ENCODE measurements at regions not wholly inside any gene's neighbourhood (a gene's known extent, or its start where the extent isn't known, plus 50 kb on each side); places are given as distances from the start of the nearest gene placed in this dataset.

GRCh38 chr5:40386289-40386688 is 293.4 kb upstream of the PTGER4 start:
- TF ChIP-seq CTCF (conservative IDR thresholded peaks at IDR 0.05; ENCODE audit: low read depth, low read length): no peak
- DNase-seq (ENCODE audit: low read depth): no peak
- no peak overlapping the region for H3K4me3 ChIP-seq (ENCODE audit: low read length)

GRCh38 chr5:40385544-40385943 is 294.2 kb upstream of the PTGER4 start:
- no peak overlapping the region for H3K4me3 ChIP-seq (ENCODE audit: low read length)
- no peak for TF ChIP-seq CTCF (conservative IDR thresholded peaks at IDR 0.05; ENCODE audit: low read depth, low read length)
- no peak for DNase-seq (ENCODE audit: low read depth)

- no peak overlapping the region for H3K4me3 ChIP-seq (ENCODE audit: low read length)
- DNase-seq (ENCODE audit: low read depth): no peak
- TF ChIP-seq CTCF (conservative IDR thresholded peaks at IDR 0.05; ENCODE audit: low read depth, low read length): no peak
Measured at GRCh38 chr5:40384782-40385390, 294.8 kb upstream of the PTGER4 start.

- no peak for TF ChIP-seq CTCF (conservative IDR thresholded peaks at IDR 0.05; ENCODE audit: low read depth, low read length)
- no peak overlapping the region for H3K4me3 ChIP-seq (ENCODE audit: low read length)
- DNase-seq (ENCODE audit: low read depth): peak; percentile 50
Measured at GRCh38 chr5:40383749-40384651, 295.7 kb upstream of the PTGER4 start.

GRCh38 chr5:40381676-40382363 is 297.9 kb upstream of the PTGER4 start:
- no peak for TF ChIP-seq CTCF (conservative IDR thresholded peaks at IDR 0.05; ENCODE audit: low read depth, low read length)
- H3K4me3 ChIP-seq (ENCODE audit: low read length): no peak overlapping the region
- no peak for DNase-seq (ENCODE audit: low read depth)

GRCh38 chr5:40381016-40381415 is 298.7 kb upstream of the PTGER4 start:
- no peak for DNase-seq (ENCODE audit: low read depth)
- H3K4me3 ChIP-seq (ENCODE audit: low read length): no peak overlapping the region
- TF ChIP-seq CTCF (conservative IDR thresholded peaks at IDR 0.05; ENCODE audit: low read depth, low read length): no peak

Data from retinal pigment epithelial cell (primary cell).